ENCODE measurements at regions not wholly inside any gene's neighbourhood (a gene's known extent, or its start where the extent isn't known, plus 50 kb on each side); places are given as distances from the start of the nearest gene placed in this dataset.

DNA sequence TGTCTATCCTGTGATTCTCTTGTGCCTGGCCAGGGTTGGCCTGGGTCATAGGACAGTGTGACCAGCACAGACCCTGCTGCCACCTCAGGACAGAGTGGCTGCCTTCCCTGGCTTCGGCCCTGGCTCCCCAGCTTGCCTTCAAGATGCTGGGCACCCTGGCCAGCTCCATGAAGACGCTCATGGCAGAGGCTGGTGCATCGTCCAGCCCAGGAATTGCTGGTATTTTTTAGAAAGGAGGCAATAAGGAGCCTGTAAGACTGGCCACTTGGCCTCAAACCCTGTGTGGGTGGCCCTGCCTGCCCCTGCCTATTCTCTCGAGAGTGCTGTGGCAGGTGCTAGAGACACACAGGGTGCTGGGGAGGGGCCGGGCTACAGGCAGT lies 70.4 kb upstream of the ACTRT2 start:
- TF ChIP-seq EZH2phosphoT487 (IDR thresholded peaks at IDR 0.05; ENCODE audit: borderline replicate concordance, low read depth, low read length), result no peak
- TF ChIP-seq, protein P1, sequence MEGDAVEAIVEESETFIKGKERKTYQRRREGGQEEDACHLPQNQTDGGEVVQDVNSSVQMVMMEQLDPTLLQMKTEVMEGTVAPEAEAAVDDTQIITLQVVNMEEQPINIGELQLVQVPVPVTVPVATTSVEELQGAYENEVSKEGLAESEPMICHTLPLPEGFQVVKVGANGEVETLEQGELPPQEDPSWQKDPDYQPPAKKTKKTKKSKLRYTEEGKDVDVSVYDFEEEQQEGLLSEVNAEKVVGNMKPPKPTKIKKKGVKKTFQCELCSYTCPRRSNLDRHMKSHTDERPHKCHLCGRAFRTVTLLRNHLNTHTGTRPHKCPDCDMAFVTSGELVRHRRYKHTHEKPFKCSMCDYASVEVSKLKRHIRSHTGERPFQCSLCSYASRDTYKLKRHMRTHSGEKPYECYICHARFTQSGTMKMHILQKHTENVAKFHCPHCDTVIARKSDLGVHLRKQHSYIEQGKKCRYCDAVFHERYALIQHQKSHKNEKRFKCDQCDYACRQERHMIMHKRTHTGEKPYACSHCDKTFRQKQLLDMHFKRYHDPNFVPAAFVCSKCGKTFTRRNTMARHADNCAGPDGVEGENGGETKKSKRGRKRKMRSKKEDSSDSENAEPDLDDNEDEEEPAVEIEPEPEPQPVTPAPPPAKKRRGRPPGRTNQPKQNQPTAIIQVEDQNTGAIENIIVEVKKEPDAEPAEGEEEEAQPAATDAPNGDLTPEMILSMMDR (conservative IDR thresholded peaks at IDR 0.05; ENCODE audit: low read length), result no peak
- intact Hi-C loops (cut with micrococcal nuclease; ENCODE audit: unreplicated experiment), result no loop called here
- H3K9me3 ChIP-seq (ENCODE audit: low read length), result peaks cover 8% of the 10 kb centered on the region; the same call in 1 of the 2 replicates

DNA sequence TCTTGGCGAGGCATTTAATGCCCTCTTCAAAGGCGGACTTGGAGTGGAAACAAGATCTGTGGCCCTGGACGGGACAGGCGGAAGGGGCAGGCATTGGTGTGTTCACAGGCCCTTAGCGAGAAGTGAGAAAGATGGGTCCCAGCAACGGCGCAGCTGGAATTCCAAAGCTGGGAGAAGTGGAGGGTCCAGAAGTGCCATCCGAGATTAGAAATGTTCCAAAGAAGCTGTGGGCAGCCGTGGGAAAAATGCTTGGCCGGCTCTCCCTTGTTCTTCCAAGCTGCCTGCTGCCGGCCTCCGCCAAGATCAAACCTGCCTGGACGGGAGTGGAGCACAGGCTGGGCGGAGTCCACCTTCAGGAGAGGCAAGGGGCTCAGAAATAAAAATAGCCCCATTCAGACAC lies 69.4 kb upstream of the ACTRT2 start:
- Histone ChIP-seq H3K27ac (ENCODE audit: low read depth, low read length, poor library complexity, severe bottlenecking) (no peak overlapping the region), H3K79me2 (ENCODE audit: insufficient read depth, low read depth, low read length) (no peaks in the 10 kb centered on the region)
- CTCF ChIA-PET (ENCODE audit: unreplicated experiment), result no interaction called here

More for the DNA sequence above, 70.4 kb upstream of the ACTRT2 start:
- Histone ChIP-seq H3K9me2 (ENCODE audit: insufficient read depth, low read length) (no peaks in the 10 kb centered on the region), H2AFZ (ENCODE audit: low read length) (no peak overlapping the region), H3K4me1 (ENCODE audit: insufficient read depth, low read length, poor library complexity, severe bottlenecking) (peaks cover 24% of the 10 kb centered on the region), H3K27ac (ENCODE audit: low read depth, low read length, poor library complexity, severe bottlenecking) (no peak overlapping the region), H3K36me3 (ENCODE audit: insufficient read depth, low read length) (no peaks in the 10 kb centered on the region), H4K20me1 (ENCODE audit: insufficient read depth, low read length) (no peaks in the 10 kb centered on the region), H3K4me3 (ENCODE audit: low read depth, low read length, poor library complexity, severe bottlenecking) (no peak overlapping the region), H3K4me2 (ENCODE audit: low read length) (no peak overlapping the region), H3K79me2 (ENCODE audit: insufficient read depth, low read depth, low read length) (no peaks in the 10 kb centered on the region)
- ChIA-PET CTCF (ENCODE audit: unreplicated experiment) (no interaction called here), POLR2A (no interaction called here)
- no TSS peak for BruUV-seq (replicated peaks)
- DNase-seq (ENCODE audit: low spot score), result no peak

DNA sequence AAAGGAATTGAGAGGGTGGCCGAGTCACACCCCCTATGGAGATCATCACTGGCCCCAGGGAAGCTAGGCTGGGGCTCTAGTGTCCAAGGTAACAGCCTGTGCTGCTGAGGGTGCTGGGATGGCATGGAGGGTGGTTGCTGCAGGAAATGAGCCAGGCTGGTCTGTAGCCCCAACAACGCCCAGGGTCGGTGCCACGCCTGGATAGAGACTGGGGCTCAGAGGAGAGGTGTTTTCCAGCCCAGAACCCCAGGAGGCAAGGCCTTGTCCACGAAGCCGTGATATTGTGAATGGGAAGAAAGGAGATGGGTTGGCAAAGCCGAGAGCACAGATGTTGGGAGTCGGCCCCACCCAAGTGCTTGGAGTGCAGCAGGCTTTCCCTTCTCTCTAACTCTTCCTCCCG lies 68.9 kb upstream of the ACTRT2 start:
- BruUV-seq (replicated peaks), result no TSS peak
- DNase-seq (ENCODE audit: low spot score), result no peak
- H3K36me3 ChIP-seq (ENCODE audit: insufficient read depth, low read length), result no peaks in the 10 kb centered on the region
- POLR2A ChIA-PET, result no interaction called here
- H3K9me2 ChIP-seq (ENCODE audit: insufficient read depth, low read length), result no peaks in the 10 kb centered on the region
- peaks cover 24% of the 10 kb centered on the region for H3K4me1 ChIP-seq (ENCODE audit: insufficient read depth, low read length, poor library complexity, severe bottlenecking)
- H3K9me3 ChIP-seq (ENCODE audit: low read length), result peaks cover 17% of the 10 kb centered on the region
- H4K20me1 ChIP-seq (ENCODE audit: insufficient read depth, low read length), result no peaks in the 10 kb centered on the region
- TF ChIP-seq EZH2phosphoT487 (IDR thresholded peaks at IDR 0.05; ENCODE audit: borderline replicate concordance, low read depth, low read length), result no peak
- TF ChIP-seq, protein P1 (conservative IDR thresholded peaks at IDR 0.05; ENCODE audit: low read length), result no peak
- no peak overlapping the region for H3K4me3 ChIP-seq (ENCODE audit: low read depth, low read length, poor library complexity, severe bottlenecking)
- no peak overlapping the region for H3K27ac ChIP-seq (ENCODE audit: low read depth, low read length, poor library complexity, severe bottlenecking)
- intact Hi-C loops (cut with micrococcal nuclease; ENCODE audit: unreplicated experiment), result no loop called here
- no peak overlapping the region for H2AFZ ChIP-seq (ENCODE audit: low read length)
- H3K79me2 ChIP-seq (ENCODE audit: insufficient read depth, low read depth, low read length), result no peaks in the 10 kb centered on the region
- H3K4me2 ChIP-seq (ENCODE audit: low read length), result no peak overlapping the region
- CTCF ChIA-PET (ENCODE audit: unreplicated experiment), result no interaction called here

More for the DNA sequence above, 69.4 kb upstream of the ACTRT2 start:
- TF ChIP-seq, protein P1 (conservative IDR thresholded peaks at IDR 0.05; ENCODE audit: low read length), result no peak
- no peak for TF ChIP-seq EZH2phosphoT487 (IDR thresholded peaks at IDR 0.05; ENCODE audit: borderline replicate concordance, low read depth, low read length)
- no peaks in the 10 kb centered on the region for H4K20me1 ChIP-seq (ENCODE audit: insufficient read depth, low read length)
- H2AFZ ChIP-seq (ENCODE audit: low read length), result no peak overlapping the region
- POLR2A ChIA-PET, result no interaction called here
- no peak overlapping the region for H3K4me3 ChIP-seq (ENCODE audit: low read depth, low read length, poor library complexity, severe bottlenecking)
- H3K36me3 ChIP-seq (ENCODE audit: insufficient read depth, low read length), result no peaks in the 10 kb centered on the region
- H3K4me2 ChIP-seq (ENCODE audit: low read length), result no peak overlapping the region
- intact Hi-C loops (cut with micrococcal nuclease; ENCODE audit: unreplicated experiment), result no loop called here
- H3K9me3 ChIP-seq (ENCODE audit: low read length), result peaks cover 14% of the 10 kb centered on the region
- peaks cover 24% of the 10 kb centered on the region for H3K4me1 ChIP-seq (ENCODE audit: insufficient read depth, low read length, poor library complexity, severe bottlenecking)
- no peaks in the 10 kb centered on the region for H3K9me2 ChIP-seq (ENCODE audit: insufficient read depth, low read length)
- no peak for DNase-seq (ENCODE audit: low spot score)
- no TSS peak for BruUV-seq (replicated peaks)
